ENCODE measurements at regions not wholly inside any gene's neighbourhood (a gene's known extent, or its start where the extent isn't known, plus 50 kb on each side); places are given as distances from the start of the nearest gene placed in this dataset.

DNA sequence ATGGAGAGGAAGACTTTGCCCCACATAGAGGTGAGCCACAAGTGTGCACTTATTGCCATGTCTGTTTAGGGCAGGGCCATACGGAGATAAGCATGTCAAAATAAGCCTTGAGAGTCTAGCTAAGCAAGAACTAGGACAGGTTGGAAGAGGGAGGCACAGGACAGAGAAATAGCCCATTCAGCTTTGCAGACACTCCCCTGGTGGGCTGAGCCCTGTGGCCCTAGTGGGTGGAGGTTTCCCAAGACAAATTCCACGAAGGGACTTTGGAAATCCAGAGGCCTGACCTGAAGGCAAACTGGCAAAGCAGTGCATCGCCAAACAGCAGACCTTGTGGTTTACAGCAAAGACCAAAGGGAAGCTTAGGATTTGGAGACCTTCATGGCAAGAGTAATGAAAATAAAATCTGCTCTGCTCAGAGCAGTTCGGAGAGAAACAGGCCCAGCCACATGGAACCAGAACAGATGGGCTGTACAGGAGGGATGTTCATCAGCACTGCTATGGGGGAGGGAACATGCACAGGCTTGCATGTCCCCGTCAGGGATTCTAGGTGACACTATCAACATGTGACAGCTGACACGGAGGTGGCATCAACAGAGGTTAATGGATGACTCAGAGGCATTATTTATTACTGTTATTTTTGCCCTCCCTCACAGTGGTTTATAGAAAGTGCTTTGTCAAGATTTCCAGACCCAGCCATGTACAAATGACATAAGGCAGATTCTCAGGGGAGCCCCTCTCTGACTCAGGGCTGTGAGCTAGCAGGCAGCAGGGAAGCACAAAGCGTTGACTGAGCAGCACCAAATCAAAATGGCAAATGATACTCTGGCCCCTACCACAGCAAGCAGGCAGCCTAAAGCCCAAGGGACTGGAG, 90.1 kb upstream of the IRF2BP2 start:
- no peak for DNase-seq (ENCODE audit: low read depth in 3 of 3)

DNA sequence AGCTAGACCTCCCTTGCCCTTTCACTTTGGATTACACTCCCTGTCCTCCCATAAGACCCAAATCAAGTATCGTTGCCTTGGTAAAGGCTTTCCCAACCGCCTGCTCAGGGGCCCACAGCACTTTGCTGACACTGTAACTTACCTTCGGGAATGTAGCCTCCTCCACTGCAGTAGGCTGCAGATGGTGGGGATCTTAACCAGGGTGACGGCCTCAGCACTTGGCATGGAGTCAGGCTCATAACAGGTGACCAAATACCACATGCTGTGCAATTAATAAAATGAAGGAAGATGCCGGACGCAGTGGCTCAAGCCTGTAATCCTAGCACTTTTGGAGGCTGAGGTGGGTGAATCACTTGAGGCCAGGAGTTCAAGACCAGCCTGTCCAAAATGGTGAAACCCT, 88.7 kb upstream of the IRF2BP2 start:
- DNase-seq (ENCODE audit: low read depth in 3 of 3): no peak

DNA sequence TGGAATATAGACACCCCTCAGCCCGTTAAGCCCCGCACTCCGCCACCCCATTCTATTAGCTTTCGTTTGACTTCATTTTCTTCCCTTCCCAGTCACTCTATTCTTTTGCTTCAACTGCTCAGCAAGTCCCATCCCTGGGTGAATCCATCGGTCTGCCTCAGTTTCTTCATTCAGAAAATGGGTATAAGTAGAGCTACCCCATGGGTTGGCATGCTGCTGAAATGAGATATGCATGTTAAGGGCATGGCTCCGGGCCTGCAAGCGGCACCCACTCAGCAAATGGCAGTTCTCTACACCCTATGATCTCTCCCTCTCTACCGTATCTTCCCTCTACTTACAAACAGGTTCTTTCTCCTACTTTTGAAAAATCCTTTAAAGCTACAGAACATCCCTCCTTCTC, 87.8 kb upstream of the IRF2BP2 start:
- no peak for DNase-seq (ENCODE audit: low read depth in 3 of 3)

DNA sequence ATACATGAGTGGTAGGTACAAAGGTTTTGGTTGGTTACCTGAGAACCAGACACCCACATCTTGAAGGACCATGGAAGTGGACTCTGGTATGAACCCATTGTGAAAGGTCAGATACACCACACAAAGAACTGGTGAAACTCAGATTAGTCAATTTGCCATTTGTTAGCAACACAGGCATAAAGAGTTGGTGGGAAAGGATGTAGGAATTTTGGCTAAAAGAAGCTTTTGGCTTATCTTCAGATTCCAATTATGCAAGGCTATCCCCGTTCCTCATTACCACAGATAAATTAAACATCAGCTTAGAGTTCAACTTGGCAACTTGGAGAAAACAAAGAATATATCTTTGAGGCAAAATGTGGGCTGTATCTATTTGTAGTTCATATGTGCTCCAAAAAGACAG, 87.0 kb upstream of the IRF2BP2 start:
- no peak for DNase-seq (ENCODE audit: low read depth in 3 of 3)

DNA sequence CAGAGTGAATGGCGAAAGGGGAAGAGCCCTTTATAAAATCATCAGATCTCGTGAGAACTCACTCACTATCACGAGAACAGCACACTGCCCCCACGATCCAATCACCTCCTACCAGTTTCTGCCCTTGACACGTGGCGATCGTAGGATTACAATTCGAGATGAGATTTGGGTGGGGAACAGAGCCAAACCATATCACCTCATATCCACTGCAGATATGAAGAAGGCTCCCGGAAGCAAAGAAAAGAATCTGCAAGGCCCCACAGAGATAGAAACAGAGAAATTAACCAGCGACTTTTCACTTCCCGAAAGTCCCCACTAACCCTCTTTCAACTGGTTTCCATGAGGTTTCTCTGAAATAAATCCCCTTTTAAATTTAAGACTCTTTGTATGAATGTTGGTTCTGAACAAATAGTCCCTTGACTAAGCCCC, 86.2 kb upstream of the IRF2BP2 start:
- DNase-seq (ENCODE audit: low read depth in 3 of 3): no peak

DNA sequence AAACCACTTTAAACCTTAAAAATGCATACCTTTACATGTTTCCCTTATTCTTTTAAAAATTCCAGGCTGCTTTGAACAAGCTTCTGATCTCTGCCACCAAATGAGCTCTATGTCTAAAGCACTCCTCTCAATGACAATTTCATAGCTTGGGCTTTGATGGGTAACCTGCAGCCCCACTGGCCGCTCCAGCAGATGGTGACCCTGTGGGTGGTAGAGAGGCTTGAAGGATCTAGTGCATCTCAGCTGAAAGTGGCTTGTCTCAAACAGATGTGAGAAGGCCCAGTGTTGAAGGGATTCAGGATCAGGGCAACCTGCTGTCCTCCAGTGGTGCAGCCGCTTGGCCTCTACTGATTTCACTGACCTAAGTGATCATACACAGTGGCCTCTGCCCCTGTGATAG, 84.7 kb upstream of the IRF2BP2 start:
- no peak for DNase-seq (ENCODE audit: low read depth in 3 of 3)

DNA sequence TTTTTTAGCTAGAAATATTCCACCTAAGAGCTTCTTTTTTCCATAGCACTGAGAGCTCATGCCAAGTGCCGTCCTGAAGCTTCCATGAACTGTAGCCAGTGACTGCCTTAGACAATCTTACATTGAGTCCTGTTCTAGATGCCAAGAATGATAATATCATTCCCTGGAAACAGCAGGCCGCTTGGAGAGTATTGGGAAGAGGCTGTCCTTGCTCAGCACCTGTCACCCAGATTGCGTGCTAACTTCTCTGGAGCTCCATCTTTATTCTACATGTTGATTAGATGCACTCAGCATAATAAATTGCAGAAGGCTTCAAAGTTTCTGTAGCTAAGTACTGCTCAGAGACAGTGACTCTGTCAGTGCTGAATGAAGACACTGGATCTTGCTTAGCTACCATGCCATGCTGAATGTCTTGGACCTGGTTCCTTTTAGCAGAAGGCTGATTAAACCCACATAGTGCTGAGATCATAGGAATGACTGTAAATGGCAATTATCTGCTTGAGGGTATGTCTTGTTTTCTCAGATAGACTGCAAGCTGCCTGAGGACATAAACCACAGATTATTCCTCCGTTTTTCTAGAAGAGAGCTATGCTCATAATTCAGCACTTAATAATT, 83.1 kb upstream of the IRF2BP2 start:
- DNase-seq (ENCODE audit: low read depth in 3 of 3): no peak

DNA sequence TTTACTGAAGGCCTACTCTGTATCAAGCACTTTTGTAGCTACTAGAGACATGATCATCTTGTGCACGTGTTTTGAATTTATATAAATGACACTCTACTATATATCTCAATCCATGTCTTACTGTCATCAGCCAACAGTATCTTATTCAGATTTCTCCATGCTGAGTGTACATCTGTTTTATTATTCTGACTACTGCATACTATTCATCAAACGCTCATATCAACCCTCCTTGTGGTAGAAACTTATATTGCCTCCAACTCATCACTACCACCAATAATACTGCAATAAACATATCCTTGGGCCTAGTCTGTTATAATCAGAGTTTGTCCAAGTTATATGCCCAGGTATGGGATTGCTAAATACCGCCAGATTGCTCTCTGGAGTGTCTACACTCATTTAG, 81.6 kb upstream of the IRF2BP2 start:
- no peak for DNase-seq (ENCODE audit: low read depth in 3 of 3)

DNA sequence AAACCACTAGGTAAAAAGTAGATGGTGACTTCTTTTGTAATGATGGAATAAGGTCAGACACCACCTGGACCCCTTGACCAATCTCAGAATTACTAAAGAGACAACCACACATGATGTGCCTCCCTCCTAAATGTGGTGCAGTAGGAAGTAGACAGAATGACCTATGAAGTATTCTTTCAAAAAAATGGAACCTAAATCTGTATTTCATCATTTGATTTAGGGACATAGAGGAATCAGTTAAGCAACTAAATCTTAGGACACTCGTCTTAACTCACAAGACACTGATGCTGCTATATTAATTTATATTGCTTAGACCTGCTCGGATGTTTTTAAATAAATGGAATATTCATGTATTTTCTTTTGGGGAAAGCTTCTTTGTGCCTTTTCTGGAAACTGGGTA, 80.9 kb upstream of the IRF2BP2 start:
- no peak for DNase-seq (ENCODE audit: low read depth in 3 of 3)

DNA sequence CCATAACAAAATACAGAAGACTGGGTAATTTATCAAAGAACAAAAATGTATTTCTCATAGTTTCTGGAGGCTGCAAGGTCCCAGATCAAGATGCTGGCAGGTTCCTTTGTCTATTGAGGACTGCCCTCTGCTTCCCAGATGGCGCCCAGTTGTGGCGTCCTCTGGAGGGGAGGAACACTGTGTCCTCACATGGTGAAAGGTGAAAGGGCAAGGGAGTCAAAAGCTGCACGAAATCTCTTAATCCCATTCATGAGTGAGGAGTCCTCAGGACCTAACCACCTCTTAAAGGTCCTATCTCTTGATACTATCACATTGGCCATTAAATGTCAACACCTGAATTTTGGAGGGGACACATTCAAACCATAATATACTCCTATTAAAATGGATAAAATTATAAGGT, 79.3 kb upstream of the IRF2BP2 start:
- no peak for DNase-seq (ENCODE audit: low read depth in 3 of 3)

DNA sequence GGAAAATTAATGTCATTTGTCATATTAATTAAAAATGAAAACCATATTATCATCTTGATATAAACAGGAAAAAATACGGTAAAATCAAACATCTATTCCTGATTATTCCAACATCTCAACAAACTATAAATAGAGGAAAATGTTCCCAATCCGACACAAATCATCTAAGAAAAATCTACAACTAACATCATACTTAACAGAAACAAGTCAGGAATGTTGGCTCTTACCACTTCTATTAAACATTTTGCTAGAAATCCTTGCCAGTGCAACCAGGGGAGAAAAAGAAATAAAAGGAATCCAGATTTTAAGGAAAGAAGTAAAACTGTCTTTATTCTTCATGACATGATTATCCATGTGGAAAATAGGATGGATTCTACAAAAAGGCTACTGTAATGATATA, 77.0 kb upstream of the IRF2BP2 start:
- no peak for DNase-seq (ENCODE audit: low read depth in 3 of 3)

DNA sequence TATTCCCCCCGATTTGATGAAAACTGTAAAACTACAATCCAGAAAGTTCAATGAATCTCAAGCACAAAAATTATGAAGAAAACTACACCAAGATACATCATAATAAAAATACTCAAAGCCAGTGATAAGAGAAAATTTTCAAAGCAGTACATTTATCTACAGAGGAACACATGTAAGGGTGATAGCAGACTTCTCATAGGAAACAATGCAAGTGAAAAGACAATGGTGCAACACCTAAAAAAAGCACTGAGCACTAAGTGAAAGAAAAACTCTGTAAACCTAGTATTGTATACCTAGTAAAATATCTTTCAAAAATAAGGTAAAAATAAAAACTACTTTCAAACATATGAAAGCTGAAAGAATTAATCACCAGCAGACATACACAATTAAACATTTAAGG, 76.1 kb upstream of the IRF2BP2 start:
- no peak for DNase-seq (ENCODE audit: low read depth in 3 of 3)

DNA sequence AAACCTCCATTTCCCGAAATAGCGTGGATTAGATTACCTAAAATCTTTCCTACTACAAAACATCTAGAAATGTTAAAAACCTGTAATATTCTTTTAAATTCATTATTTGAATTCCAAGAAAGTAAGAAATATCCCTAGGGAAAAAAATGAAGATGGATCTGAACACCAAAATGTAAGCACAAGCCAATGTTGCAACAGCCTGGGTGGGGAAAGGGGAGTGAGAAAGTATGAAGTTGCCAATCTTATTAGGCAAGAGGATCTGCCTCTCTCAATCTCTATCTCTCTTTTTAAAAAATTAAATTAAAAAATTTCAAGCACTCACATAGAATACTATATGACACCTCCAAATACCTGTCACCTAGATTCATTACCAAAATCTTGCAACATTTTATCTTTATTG, 74.9 kb upstream of the IRF2BP2 start:
- no peak for DNase-seq (ENCODE audit: low read depth in 3 of 3)

DNA sequence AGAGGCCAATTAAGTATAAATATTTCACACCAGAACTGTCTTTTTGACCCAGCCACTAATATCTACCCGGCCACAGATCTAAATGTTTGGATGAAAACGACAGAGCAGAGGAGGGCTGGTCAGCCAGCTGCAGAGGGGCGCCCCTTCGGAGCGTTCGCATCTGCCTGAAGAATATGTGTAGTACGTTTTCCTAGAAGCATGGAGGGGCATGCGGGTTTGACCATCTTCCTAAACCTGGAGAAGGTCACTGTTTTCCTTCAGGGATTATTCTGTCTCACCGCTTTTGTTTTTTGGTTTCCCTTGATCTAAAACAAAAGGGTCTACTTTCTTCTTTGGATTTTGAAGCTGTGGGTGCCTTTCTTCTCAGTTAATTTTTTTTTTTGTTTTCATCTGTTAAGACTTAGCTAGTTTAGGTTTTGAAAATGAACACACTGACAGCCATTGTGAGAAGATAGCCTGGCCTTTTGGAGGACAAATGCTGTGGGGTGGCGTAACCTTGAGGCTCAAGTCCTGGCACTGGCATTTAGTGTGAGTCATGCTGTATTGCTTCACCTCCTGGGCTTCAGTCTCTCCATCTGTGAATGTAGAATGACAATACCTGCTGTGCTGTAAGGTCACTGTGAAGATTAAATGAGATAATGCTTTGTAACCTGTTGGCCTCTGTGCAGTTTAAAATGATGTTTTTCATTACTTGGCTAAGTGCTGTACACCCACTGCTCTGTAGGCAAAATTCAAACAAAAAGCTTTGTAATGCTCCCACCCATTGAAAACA, 74.1 kb upstream of the IRF2BP2 start:
- DNase-seq (ENCODE audit: low read depth in 3 of 3): no peak

DNA sequence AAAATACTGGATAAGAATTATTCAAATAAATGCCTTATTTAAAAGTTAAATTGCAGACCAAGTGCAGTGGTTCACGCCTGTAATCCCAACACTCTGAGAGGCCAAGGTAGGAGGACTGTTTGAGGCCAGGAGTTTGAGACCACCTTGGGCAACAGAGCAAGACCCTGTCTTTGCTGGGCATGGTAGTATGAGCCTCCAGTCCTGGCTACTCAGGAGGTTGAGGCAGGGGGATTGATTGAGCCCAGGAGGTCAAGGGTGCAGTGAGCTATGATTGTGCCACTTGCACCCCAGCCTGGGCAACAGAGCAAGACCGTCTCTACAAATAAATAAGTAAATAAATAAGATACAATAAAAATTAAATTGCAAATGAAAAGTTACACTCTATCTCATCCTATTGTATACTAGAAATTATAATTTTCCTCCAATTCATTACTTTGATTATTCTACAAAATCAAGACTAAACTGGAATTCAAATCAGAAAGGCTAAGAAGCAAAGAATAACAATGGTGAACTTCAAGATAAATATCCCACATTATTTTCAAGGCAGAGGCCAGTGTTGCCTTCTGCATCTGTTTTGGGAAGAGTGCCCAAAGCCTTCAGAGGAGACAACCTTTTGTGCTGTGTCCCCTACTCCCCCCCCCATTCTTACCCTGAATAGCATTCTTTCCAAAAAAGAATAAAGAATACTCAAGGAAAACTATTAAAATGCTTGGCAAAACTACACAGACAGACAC, 73.3 kb upstream of the IRF2BP2 start:
- DNase-seq (ENCODE audit: low read depth in 3 of 3): no peak

DNA sequence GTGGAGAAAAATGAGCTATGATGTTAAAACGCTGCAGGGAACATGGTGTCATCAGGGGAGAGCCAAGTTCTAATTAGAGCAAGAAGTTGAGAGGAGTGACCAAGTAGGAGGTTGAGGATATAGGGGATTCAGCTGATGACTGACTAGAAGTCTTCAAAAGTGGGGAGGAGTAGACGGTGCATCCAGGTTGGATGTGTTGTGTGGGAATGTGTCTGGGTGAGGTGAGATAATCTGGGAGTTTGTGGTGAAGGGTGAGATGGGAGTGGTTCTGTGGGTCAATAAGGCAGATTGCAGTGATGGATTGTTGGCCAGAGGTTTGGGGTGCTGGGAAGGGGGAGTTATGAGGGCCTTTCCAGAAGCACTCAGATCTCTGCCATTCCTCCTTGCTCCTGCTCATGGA, 72.0 kb upstream of the IRF2BP2 start:
- no peak for DNase-seq (ENCODE audit: low read depth in 3 of 3)

DNA sequence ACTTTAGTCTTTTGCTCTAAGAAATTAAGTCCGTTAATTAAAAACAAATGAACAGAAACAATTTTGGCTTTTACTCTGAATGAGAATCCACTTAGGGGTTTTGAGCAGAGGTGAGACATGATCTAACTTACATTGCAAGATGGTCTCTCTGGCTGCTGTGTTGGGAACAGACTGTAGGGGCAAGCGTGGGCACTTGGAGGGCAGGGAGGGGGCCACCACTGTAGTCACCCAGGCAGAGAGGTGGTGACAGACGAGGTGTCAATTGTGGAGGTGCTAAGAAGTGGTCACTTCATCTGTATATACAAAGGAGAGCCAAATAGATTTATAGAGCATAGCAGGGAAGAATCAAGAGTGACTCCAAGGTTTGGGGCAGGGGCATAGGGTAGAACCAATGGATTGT, 71.1 kb upstream of the IRF2BP2 start:
- DNase-seq (ENCODE audit: low read depth in 3 of 3): no peak

DNA sequence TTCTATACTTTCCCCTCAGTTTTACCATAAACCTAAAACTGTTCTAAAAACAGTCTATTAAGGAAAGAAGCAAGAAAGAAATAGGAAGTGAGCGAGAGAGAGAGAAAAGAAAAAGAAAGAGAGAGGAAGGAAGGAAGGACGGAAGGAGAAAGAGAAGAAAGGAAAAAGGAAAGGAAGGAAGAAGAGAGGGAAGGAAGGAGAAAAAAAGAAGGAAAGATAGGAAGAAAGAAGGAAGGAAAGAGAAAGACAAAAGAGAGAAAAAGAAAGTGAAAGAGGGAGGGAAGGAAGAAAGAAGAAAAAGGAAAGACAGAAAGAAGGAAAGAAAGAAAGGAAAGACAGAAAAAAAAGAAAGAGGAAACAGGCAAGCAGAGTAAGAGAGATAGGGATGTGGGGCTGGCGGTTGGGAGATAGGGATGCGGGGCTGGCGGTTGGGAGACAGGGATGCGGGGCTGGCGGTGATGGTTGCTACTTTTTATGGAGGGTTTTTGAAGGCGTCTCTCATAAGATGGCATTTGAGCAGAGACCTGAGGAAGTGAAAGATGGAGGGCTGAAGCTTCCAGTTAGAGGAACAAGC, 70.4 kb upstream of the IRF2BP2 start:
- no peak for DNase-seq (ENCODE audit: low read depth in 3 of 3)

DNA sequence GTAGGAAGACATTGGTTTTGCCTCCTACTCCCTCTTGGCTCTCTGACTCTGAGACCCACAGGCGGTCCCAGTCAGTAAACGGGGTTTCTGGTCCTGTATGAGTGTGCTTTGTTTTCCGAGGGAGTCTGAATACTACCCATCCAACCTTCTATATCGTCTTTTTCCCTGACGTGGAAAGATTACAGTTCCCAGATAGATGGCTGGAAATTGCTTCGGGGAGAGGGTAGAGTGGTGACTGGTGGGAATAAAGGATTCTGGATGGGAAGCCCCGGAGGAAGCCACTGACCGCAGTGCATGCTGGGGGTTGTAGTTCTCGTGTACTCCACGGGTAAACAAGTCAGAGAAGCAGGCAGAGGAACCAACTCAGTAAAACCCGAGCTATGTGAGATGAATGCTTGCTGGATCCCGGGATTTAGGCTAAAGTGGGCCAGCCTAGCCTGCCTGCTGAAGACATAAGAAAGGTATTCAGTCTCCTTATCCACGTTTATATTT, 66.2 kb upstream of the IRF2BP2 start:
- DNase-seq (ENCODE audit: low read depth in 3 of 3): peak in 1 of 3 donors; percentile 68

DNA sequence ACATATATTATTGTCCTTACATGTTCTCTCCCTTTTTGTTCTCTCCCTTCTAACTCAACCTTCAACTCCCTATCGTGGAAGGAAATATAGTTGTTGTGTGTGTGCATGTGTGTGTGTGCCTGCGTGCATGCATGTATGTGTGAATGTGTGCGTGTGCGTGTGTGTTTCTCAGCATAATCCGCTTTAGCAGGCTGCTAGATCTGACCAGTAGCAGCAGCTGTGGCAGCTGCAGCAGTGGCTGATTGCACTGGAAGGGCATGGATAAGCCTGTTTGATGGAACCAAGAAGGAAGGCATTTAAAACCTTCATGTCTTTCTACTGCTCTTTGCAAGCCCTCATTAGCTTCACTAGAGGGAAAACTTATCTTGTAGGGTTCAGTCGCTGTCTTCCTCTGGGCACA, 65.6 kb upstream of the IRF2BP2 start:
- no peak for DNase-seq (ENCODE audit: low read depth in 3 of 3)

DNA sequence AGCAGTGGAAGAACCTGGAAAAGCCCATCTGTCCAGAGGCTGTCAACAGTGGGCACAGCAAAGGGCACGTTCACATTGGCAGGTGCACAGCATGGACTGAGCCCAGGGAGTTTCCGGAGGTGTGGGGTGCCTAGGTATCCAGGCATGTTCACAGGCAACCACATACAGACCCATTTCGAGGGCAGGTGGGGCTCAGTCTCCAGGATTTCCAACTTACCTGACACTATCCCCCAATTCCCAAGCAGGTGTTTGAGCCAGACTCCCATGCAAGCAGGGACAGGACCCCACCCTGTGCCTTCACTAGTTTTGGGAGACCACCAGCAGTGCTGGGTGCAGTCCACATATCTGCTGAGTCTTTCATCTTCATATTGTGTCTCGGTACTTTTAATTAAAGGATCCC, 65.0 kb upstream of the IRF2BP2 start:
- DNase-seq (ENCODE audit: low read depth in 3 of 3): no peak

Measured in stimulated activated CD4-positive, alpha-beta T cell treated with anti-CD3 and anti-CD28 coated beads, TNF-alpha, amount 100 ng/mL, for 48 hours (primary cell).